ENCODE measurements at regions not wholly inside any gene's neighbourhood (a gene's known extent, or its start where the extent isn't known, plus 50 kb on each side); places are given as distances from the start of the nearest gene placed in this dataset.

- H3K36me3 ChIP-seq, result no peaks in the 10 kb centered on the region
- H3K4me3 ChIP-seq (ENCODE audit: low read depth, low read length), result no peak overlapping the region
- no peaks in the 10 kb centered on the region for H3K9me3 ChIP-seq (ENCODE audit: severe bottlenecking)
- TF ChIP-seq, protein P1, sequence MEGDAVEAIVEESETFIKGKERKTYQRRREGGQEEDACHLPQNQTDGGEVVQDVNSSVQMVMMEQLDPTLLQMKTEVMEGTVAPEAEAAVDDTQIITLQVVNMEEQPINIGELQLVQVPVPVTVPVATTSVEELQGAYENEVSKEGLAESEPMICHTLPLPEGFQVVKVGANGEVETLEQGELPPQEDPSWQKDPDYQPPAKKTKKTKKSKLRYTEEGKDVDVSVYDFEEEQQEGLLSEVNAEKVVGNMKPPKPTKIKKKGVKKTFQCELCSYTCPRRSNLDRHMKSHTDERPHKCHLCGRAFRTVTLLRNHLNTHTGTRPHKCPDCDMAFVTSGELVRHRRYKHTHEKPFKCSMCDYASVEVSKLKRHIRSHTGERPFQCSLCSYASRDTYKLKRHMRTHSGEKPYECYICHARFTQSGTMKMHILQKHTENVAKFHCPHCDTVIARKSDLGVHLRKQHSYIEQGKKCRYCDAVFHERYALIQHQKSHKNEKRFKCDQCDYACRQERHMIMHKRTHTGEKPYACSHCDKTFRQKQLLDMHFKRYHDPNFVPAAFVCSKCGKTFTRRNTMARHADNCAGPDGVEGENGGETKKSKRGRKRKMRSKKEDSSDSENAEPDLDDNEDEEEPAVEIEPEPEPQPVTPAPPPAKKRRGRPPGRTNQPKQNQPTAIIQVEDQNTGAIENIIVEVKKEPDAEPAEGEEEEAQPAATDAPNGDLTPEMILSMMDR (IDR thresholded peaks at IDR 0.05; ENCODE audit: low read depth, low read length), result no peak
- DNase-seq, result no peak
- no peaks in the 10 kb centered on the region for H3K27me3 ChIP-seq (ENCODE audit: insufficient read depth, low read depth, severe bottlenecking)
- H3K27ac ChIP-seq, result no peak overlapping the region
Measured at GRCh38 chr6:22896696-22897095, 327.3 kb downstream of the HDGFL1 start.

GRCh38 chr6:22899426-22899825 is 330.1 kb downstream of the HDGFL1 start:
- no peak overlapping the region for H3K27ac ChIP-seq
- no peak overlapping the region for H3K4me3 ChIP-seq (ENCODE audit: low read depth, low read length)
- no peak for DNase-seq
- H3K27me3 ChIP-seq (ENCODE audit: insufficient read depth, low read depth, severe bottlenecking), result no peaks in the 10 kb centered on the region
- TF ChIP-seq, protein P1 (IDR thresholded peaks at IDR 0.05; ENCODE audit: low read depth, low read length), result no peak
- H3K36me3 ChIP-seq, result no peaks in the 10 kb centered on the region
- H3K9me3 ChIP-seq (ENCODE audit: severe bottlenecking), result no peaks in the 10 kb centered on the region

- no peaks in the 10 kb centered on the region for H3K36me3 ChIP-seq
- DNase-seq, result no peak
Measured at GRCh38 chr6:22903826-22904225, 334.5 kb downstream of the HDGFL1 start.

DNA sequence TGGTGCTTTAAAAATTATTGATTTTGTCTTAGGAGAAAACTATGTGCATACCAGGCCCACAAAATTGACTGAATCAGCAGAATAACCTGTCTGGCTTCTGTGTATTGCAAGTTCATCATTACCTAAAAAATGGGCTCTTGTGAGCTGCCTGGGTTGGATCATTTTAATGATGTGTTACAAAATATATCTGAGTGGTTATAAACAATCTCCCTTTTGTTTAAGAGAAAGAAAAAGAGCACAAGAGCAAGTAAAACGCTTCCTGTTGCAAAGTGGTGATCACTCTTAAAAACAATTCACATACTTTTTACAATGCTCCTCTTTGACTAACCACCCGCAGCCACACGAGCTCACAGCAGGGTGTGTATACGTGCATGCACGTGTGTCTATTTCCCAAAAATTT is 335.1 kb downstream of the HDGFL1 start:
- DNase-seq, result no peak

More at GRCh38 chr6:22903826-22904225, 334.5 kb downstream of the HDGFL1 start:
- H3K27ac ChIP-seq, result no peak overlapping the region
- TF ChIP-seq, protein P1 (IDR thresholded peaks at IDR 0.05; ENCODE audit: low read depth, low read length), result no peak
- no peaks in the 10 kb centered on the region for H3K27me3 ChIP-seq (ENCODE audit: insufficient read depth, low read depth, severe bottlenecking)
- H3K9me3 ChIP-seq (ENCODE audit: severe bottlenecking), result no peaks in the 10 kb centered on the region
- no peak overlapping the region for H3K4me3 ChIP-seq (ENCODE audit: low read depth, low read length)

GRCh38 chr6:22906091-22906549 is 336.8 kb downstream of the HDGFL1 start:
- Histone ChIP-seq H3K4me3 (ENCODE audit: low read depth, low read length) (no peak overlapping the region), H3K36me3 (no peaks in the 10 kb centered on the region), H3K27me3 (ENCODE audit: insufficient read depth, low read depth, severe bottlenecking) (no peaks in the 10 kb centered on the region), H3K9me3 (ENCODE audit: severe bottlenecking) (no peaks in the 10 kb centered on the region), H3K27ac (no peak overlapping the region)
- TF ChIP-seq, protein P1 (IDR thresholded peaks at IDR 0.05; ENCODE audit: low read depth, low read length), result peak; percentile 24; the same call in 1 of the 2 replicates
- no peak for DNase-seq

More for the DNA sequence above, 335.1 kb downstream of the HDGFL1 start:
- H3K27ac ChIP-seq, result no peak overlapping the region
- TF ChIP-seq, protein P1 (IDR thresholded peaks at IDR 0.05; ENCODE audit: low read depth, low read length), result no peak
- no peaks in the 10 kb centered on the region for H3K9me3 ChIP-seq (ENCODE audit: severe bottlenecking)
- no peak overlapping the region for H3K4me3 ChIP-seq (ENCODE audit: low read depth, low read length)
- no peaks in the 10 kb centered on the region for H3K27me3 ChIP-seq (ENCODE audit: insufficient read depth, low read depth, severe bottlenecking)
- H3K36me3 ChIP-seq, result no peaks in the 10 kb centered on the region

DNA sequence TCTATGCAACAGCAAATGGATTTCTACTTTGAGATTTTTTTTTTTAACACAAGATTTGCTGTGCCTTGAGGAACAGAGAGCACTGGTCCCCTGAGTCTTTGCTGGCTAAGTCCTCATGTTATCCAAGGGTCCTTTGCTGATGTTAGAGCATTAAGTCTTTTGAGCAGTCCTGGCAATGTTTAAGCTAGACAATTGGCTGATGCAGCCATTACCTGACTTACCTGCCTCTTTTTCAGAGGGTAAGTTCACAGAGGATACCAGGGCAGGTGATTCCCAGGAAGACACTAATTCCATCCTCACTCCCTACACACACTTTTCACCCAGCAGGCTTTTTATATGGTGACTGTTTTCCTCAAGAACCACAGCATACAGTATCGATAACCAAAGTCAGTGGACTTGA is 337.7 kb downstream of the HDGFL1 start:
- no peak overlapping the region for H3K4me3 ChIP-seq (ENCODE audit: low read depth, low read length)
- no peaks in the 10 kb centered on the region for H3K36me3 ChIP-seq
- H3K27ac ChIP-seq, result no peak overlapping the region
- no peak for DNase-seq
- H3K27me3 ChIP-seq (ENCODE audit: insufficient read depth, low read depth, severe bottlenecking), result no peaks in the 10 kb centered on the region
- no peaks in the 10 kb centered on the region for H3K9me3 ChIP-seq (ENCODE audit: severe bottlenecking)
- TF ChIP-seq, protein P1 (IDR thresholded peaks at IDR 0.05; ENCODE audit: low read depth, low read length), result no peak
